GM21367 (cell line): ENCODE measurements at regions not wholly inside any gene's neighbourhood (a gene's known extent, or its start where the extent isn't known, plus 50 kb on each side); places are given as distances from the start of the nearest gene placed in this dataset.
"Not testable (repeated sequence)": the region's sequence is repeated elsewhere in the genome, so short reads cannot be mapped to it uniquely, and the experiment has no call there.

Source experiments
- ATAC-seq: cut with Tn5 transposase; IDR thresholded peaks from one replicate; pipeline ENCODE4 v1.9.1; 2021; ENCODE audit not compliant: unreplicated experiment

DNA sequence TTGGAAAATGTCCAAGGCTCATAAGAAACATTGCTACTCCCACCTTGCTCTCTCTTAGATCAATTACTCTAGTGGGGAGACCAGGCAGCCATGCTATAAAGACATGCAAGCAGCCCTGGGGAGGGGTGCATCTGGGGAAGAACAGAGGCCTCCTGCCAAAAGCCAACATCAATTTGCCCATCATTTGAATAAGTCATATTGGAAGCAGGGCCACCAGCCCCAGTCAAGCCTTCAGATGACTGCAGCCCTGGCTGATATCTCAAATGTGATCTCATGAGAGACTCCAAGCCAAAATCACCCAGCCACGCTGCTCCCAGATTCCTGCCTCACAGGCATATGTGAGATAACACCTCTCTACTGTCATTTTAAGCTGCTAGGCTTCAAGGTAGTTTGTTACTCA, 157.5 kb upstream of the PDE1C start:
- ATAC-seq, result no peak

DNA sequence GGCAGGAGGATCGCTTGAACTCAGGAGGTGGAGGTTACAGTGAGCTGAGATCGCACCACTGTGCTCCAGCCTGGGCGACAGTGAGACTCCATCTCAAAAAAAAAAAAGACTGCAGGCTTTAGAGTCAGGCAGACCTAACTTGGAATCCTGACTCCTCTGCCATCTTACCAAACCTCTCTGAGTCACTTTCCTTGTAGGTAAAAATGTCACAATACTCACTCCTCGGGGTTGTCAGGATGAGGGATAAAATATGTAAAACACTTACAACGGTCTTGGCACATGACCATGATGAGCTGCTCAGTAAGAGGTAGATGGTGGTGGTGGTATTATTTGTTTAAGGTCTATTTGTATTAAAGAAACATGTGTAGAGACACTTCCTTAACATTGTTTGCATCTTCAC, 154.1 kb upstream of the PDE1C start:
- ATAC-seq, result no peak

DNA sequence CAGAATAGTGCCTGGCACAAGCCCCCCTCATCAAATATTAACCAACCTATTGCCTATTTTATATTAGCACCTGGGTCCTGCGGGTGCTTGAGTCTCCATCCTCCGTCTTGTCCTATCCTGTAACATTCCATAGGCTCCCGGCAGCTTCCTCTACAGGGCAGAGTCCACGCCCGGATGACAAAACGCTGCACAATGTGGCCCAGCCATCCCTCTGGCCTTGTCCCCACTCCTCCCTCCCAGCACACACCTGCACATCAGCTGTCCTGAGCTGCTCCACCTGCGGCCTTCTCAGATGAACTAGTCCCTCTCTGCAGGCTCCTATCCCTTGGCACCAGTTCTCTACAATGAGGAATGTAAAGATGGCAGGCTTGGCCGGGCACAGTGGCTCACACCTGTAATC, 153.5 kb upstream of the PDE1C start:
- no peak for ATAC-seq

DNA sequence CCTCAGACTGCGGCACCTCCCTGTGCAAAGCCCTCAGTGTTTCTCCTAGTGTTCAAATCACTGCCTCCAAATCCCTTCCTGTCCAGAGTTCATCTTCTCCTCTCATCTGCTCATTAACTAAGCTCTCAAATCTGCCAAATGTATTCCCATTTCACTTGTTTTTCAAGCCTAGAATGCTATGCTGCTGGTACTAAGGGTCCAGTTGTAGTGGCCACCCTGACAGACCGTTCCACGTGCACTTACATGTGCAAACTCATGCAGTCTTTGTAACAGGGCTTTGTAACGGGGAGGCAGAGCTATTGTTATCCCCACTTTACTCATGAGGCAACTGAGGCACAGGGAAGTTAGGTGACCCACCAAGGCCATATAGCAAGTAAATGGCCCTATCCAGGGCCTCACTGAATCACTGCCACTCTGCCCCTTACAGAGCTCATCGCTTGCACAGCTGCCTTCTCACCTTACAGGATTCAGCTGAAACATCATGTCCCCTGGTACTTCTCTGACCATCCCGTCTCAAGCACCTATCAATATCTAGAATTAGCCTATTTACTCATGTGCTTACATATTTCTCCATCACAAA, 153.0 kb upstream of the PDE1C start:
- no peak for ATAC-seq

DNA sequence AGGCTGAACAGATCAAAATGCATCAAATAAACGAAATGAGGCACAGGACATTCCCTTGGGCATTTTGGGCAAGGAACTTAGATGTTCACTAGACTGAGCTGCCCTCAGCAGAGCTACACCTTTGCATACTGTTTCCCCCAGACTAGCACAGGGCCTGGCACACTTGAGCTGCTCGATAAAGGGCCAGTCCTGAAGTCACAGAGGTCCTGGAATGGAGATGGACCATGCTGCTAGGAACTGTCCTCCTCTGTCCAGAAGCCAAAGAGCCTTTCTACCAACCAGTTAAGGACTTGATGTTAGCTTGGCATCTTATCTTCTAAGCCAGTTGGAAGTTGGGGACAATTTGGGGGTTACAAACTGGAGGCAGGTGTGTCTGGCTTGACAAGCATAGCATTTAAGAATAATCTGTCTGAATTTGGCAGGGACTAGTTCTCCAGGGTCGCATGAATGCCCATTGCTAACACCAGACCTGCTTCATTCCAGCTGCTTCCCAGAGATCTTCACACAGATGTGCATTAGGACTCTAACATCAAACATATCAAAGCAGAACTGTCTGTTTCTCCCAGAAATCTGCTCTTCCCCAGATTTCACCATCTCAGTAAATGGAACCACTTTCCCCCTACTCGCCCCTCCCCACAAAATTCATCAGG, 152.2 kb upstream of the PDE1C start:
- ATAC-seq, result no peak

DNA sequence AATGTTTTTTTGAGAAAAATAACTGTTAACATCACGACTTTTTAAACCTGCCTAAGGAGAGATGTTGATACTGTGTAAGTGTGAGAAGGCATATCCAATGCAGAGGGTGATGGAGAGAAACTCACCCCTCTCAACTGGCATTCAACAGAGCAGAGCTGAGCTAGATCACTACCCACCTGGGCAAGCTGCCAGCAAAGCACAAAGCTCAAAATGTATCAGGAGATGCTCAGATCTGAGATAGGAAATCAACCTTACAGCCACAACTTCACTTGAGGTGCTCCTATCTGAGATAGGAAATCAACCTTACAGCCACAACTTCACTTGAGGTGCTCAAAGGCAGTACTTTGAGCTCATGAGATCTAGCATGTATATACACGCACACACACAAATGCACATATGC, 151.5 kb upstream of the PDE1C start:
- ATAC-seq, result no peak

DNA sequence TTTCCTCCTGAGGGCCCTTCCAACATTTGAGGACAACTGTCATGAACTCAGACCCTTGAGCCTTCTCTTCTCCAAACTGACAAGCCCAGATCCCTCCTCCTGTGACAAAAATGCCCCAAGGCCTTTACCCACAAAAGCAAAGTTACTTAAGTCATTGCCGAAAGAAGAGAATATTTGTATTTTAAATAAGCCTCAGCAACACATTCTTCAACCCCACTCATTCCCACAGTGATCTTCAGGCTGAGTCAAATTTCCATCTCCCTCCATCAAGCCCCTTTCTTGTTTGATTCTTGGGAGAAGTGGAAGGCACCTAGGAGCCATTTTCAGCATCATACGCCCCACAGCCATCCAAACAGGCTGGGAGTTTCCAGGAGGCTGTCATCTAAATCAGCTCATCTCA, 150.8 kb upstream of the PDE1C start:
- ATAC-seq, result no peak

DNA sequence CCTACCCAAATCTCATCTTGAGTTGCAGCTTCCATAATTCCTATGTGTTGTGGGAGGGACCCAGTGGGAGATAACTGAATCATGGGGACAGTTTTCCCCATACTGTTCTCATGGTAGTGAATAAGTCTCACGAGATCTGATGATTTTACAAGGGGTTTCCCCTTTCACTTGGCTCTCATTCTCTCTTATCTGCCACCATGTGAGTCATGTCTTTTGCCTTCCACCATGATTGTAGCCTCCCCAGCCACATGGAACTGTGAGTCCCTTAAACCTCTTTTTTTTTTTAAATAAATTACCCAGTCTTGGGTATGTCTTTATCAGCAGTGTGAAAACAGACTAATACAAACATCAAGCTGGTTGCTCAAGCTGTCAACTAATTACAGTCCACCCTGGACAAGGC, 149.6 kb upstream of the PDE1C start:
- not testable (repeated sequence) for ATAC-seq

DNA sequence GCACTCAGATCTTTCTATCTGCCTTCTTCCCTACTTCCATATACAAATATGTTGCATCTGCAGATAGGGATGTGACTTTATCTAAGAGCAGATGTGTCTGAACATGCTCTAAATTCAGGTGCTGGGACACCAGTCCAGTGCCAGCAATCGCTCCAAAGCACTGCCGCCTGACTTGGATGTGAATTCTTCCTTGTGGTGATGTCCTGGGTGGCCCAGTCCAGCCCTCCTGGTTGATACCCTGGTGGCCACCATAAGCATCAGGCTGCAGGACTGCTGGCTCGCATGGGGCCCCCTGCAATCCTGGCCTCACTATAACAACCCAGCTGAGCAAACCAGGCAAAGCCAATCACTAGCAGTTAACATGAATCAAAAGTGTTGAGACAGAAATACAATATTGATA, 149.2 kb upstream of the PDE1C start:
- ATAC-seq, result no peak

DNA sequence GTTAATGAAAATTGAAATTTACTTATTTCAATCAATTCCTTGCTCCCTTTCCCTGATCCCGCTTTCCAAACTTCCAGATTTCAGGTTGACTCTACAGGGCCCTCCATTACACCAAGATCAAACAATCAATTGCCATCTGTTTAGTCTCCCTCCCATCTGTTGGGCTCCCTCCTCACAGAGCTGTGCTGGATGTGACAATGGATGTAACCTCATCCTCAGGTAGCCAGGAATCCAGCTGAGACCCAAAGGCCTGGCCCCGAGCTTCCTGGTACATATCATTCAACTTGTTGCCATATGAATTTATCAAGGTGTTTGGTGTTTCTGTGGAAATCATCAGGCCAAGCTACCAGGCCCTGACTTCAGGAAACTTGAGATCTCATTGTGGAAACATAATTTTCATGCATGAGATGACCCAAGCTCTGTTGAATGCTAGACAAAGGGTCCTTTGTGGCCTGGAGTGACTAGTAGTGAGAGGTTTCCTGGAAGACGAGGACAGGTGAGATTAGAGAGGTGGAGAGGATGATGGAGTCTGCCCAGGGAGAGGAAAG, 148.6 kb upstream of the PDE1C start:
- no peak for ATAC-seq

DNA sequence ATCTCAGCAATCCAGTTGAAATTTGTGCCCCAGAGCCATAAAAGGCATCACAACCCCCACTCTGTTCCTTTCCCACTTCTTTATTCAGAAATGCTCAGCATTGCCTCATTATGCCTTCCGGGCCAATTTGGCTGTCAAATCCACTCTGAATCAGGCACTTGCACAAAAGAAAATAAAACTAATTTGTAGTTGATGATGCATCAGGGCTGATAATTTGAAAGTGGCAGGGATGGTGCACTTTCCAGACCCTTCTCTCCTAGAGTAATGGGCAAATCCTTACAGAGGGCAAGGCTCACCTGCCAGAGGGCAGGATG, 147.9 kb upstream of the PDE1C start:
- ATAC-seq, result no peak

DNA sequence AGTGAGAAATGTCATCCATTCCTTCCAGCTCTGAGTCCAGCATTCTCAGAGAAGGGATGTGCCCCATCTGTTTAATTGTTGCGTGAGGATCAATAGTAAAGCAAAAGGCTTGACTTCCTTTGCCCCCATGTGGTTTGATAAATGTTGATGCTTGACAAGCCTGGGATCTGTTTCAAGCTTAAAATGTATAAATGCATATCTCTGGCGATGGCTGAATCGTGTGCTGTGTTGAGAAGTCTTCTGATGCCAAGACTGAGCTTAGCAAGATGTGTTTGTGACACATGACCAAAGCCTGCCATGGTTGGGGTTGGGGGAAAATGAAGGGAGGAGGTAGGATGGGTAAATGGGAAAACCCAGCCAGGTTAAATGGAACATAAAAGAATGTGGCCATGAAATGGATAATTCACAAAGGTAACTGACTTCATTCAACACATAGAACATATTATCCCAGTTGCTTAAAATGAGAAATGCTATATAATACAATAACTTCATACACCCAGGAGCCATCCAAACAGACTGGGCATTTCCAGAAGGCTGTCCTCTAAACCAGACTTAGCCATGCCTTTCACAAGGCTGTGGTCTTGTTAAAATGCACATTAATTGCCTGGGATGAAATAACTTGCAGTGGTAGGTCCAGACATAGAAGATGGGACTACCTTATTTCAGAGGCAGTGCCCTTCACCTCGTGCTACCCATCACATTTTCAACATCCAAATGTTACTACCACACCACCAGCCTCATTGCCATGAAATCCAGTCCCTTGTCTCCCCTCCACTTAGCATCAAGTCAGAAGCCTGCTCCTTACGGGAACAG, 147.3 kb upstream of the PDE1C start:
- no peak for ATAC-seq

DNA sequence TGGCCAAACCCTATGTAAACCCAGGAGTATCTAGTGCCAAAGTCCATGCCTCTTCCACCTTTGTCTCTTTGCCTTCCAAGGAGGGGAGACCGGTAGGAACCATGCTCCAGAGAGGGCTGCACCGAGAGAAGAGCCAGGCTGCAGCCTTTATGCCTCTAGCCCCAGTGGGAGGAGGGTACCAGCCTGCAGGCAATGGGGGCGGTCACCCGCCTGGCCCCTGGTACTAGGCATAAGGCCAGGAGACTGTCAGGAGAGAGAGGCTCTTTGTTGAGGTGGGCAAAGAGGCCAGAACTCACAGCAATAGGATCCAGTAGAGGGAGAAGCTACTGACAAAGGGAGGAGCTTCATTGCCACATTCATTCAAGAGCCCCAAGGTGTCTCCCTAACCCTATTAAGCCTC, 146.6 kb upstream of the PDE1C start:
- no peak for ATAC-seq

DNA sequence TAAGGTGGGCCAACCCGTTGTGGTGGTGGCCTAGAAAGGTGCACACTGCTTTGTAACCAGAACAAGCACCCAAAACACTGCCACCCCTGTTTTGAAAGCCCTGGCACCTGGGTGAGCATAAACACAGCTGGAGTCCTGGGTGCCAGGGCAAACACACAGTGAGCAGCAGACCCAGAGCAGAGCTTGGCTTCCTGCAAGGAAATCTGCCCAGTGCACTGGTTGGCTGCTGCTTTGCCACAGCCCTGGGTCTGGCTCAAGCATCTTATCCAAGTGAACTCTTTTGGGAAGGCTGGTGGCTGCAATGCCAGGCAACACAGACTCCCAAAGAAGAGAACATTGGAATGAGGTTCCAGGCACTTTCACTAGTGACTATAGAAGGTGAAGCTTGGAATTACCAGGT, 145.5 kb upstream of the PDE1C start:
- ATAC-seq, result no peak

DNA sequence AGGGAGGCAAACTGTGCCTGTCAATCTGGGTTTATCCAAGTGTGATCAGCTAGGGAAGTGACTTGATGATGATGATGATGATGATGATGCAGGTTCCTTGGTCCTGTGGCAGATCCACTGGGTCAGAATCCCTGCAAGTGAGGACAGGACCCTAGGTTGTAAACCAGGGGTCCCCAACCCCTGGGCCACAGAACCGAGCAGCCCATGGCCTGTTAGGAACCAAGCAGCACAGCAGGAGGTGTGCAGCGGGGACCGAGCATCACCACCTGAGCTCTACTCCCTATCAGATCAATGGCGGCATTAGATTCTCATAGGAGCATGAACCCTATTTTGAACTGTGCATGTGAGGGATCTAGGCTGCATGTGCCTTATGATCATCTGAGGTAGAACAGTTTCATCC, 144.7 kb upstream of the PDE1C start:
- ATAC-seq, result no peak

DNA sequence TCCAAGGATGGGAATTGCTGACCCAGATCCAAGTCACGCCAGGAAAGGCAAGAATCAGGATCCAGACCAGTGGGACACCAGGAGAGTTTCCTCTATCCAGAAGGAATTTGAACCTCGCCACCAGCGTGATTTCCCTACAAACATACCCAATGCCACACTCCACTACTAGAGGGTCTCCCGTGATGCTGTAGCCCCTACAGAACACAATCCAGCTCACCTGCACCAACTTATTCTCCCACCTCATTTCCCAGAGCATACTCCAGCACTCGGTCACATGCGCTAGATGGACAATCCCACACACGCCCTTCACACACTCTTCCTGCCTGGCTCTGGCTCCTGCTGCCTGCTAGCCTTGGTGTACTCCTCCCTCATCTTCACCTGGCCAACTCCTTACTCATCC, 142.1 kb upstream of the PDE1C start:
- no peak for ATAC-seq

DNA sequence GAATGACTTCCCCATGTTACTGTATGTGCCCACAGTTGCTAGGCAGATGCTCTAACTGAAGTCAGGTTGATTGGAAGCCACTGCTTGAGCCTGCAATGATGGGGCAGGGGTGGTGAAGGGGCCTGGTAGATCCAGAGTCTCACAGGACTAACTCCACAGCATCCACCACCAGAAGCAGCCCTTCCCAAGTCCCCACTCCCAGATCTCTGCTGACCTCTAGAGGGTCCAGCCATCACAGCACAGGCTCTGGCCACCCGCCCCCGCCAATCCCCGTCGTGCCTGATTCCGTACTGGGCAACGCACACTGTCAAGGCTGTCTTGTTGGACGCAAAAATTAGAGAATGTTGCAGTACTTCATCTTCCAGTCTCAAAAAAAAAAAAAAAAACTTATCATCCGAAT, 136.8 kb upstream of the PDE1C start:
- ATAC-seq, result no peak

DNA sequence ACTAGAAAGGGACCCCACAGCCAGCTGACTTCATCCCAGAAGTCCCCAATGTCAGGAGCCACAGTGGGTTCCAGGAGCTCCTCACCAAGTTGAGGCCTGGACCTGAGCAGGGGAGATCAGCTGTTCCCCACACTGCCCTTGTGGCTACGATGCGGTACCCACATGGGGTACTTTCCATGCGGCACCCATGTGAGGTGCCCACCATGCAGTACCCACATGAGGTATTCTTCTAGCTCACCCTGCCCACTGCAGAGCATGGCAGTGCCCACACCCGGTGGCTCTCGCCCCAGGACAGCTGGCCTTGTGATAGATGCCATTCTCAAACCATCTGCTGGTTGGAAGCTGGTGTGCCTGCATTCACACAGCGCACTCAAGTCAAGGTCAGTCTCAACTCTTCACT, 136.3 kb upstream of the PDE1C start:
- ATAC-seq, result no peak

DNA sequence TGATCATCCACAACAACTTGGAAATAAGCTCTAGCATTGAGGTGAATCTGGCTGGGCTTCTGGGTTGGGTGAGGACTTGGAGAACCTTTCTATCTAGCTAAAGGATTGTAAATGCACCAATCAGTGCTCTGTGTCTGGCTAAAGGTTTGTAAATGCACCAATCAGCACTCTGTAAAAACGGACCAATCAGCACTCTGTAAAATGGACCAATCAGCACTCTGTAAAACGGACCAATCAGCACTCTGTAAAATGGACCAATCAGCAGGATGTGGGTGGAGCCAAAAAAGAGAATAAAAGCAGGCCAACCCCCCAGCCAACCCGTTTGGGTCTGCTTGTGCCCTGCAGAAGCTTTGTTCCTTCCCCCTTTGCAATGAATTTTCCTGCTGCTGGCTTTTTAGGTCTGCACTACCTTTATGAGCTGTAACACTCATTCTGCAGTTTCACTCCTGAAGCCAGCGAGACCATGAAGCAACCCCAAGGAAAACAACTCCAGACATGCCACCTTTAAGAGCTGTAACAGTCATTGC, 135.2 kb upstream of the PDE1C start:
- not testable (repeated sequence) for ATAC-seq

DNA sequence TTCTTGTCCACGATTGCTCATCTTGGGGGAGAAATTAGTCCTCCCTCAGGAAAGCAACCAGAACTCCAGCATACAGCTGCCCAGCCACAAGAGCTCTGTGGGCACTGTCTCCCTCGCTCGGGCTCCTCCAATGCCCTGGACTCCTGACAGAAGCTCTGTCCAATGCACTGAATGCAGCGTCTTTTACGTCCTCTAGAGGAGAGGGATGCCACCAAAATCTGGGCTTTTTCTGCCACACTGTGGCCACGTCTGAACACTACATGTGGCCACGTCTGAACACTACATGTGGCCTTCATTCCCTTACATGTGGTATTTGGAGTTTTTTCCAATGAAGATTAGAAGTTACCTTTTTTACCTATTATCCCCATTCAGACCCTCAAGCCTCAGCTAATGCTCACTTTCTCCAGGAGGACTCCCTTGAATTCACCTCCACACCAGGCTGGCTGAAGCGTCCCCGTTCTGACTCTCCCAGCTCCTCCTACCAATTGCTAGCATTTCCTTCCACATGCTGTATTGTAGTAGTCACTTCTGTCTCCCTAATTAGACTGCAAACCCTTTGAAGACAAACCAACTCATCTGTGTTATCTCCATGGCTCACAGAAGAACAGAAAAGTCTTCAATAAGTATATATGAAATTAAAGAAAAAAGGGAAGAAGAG, 134.3 kb upstream of the PDE1C start:
- ATAC-seq, result peak; percentile 71

DNA sequence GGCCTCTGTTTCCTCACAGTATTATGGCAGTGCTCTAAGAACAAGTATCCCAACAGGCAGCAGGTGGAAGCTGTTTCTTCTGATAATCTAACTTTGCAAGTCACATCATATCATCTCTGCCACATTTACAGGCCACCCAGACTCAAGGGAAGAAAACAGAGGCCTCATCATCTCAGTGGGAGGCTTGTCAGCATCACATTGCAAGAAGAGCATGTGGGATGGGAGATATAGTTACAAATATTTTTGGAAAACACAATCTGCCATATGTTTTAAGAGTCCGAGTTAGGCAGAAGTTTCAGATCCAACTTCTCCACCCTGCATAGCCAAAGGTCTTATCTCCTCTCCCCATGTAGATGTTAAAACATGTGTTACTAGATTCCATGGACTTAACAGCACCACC, 130.4 kb upstream of the PDE1C start:
- no peak for ATAC-seq

DNA sequence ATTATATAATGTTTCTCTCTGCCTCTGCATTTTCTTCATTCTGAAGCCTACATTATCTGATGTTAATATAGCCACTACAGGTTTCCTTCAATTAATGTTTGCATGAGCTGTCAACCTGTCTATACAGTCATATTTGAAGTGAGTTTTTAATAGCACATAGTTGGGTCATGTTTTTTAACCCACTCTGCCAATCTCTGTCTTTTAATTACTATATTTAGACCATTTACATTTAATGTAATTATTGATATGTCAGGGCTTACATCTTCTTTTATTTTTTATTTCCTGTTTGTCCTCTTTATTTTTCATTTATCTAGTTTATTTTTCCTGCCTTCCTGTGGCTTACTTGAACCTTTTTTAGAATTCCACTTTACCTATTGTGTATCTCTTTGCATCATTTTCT, 124.3 kb upstream of the PDE1C start:
- ATAC-seq, result no peak
